ENCODE measurements at regions not wholly inside any gene's neighbourhood (a gene's known extent, or its start where the extent isn't known, plus 50 kb on each side); places are given as distances from the start of the nearest gene placed in this dataset.
A peak's percentile ranks its signal among the peaks of the same experiment; 100 is the strongest.
"Not testable (repeated sequence)": the region's sequence is repeated elsewhere in the genome, so short reads cannot be mapped to it uniquely, and the experiment has no call there.

DNA sequence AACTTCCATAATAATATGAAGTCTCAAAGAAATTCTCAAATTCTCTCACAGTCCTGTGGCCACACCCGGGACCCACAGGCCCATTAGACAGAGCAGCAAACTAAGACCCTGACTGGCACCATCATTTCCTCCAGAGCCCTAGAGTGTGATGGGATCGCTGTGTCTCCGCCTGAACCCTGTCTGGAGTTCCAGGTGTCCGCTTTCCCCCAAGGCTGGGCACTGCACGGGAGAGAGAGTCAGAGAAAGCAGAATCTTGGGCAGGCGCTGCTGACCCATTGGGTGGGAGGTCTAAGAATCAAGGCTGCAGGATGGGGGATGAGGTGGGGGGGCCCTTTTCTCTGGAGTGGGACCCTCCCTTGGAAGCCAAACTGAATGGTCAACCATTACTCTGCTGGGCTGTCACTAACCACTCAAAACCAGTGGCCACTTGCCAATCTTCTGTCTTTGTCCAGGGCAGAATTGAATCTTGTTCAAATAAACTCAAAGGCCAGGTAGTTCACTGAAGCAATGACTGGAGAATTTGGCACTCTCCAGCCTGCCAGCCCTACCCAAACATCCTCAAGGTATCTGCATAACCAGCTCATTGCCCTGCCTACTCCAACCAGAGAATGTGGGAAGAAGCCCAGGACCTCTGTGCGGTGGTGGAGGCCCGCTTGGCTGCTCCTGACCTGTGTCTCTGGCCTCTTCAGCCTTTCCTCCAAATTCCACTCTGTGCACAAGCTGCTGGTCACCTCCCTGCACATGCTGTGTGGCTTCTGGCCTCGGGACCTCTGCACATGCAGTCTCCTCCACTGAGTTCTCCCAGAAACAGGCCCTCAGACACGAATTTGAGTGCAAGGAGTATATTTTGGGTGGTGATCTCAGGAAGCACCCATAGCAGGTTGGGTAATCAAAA lies 141.1 kb downstream of the CEBPB start:
- DNase-seq, result no peak

DNA sequence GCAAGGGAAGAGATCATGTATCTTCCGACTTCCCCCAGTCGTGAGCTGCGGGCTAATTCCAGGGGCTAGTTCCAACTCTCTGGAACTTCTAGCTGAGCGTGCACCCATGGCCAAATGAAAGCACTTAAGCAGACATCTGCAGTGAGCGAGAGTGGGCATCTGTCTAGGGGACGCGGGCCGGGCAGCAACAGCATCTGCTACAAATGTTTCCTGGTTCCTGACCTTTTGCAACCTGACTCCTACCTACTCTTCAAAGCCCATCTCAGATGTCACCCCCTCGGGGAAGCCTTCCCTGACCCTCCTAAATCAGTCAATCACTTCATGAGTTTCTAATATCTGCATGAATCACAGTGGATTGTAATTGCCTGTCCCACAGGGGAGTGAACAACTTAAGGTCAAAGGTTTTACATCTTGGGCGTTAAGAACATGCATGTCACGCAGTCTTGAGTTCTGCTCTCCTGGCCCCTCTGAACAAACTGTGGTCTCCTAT lies 141.9 kb downstream of the CEBPB start:
- DNase-seq, result no peak

DNA sequence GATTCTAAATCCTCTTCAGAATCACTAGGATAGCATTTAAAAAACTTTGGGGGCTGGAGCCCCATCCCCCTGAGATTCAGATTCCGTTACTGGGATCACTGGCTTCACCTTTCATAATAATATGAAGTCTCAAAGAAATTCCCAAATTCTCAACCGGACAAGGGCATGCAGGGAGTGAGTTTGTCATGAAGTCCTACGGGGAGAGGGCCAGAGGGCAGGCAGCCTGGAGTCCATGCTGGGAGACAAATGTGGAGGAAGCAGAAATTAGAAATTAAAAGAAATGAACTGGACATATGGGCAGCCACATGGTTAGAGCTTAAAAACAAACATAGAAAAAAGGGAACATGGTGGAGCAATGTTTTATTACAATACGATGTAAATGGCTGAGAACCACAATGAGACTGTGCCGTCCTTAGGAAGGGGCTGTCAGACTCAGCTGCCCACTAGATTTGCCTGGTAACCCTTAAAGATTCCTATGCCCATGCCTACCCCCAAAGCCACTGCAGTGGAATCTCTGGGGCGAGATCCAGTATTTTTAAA lies 142.6 kb downstream of the CEBPB start:
- DNase-seq, result no peak

DNA sequence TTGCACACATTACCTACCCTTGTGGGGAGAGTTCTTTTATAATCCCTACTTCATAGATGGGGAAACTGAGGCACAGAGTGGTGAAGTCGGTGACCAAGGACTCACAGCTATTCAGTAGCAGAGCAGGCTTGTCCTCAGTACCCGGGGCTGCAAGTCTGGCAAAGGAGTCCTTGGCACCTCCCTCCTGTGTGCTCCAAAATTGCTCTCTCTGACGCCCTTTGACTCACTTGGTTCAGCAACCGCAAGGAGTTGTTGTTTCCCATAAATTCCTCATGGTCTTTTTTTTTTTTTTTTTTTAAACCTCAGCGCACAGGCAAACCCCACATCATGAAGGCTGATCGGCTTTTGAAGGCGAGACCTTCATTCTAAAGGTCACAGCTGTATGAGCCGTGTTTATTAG lies 143.2 kb downstream of the CEBPB start:
- no peak for DNase-seq

DNA sequence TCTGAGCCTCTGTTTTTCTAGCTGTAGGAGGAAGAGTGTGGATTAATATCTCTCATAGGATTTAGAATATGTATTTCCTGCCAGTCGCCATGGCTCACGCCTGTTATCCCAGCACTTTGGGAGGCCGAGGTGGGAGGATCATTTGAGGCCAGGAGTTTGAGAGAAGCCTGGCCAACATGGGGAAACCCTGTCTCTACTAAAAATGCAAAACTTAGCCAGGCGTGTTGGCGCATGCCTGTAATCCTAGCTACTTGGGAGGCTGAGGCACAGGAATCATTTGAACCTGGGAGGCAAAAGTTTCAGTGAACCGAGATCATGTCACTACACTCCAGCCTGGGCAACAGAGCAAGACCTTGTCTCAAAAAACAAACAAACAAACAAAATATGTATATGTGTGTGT lies 143.9 kb downstream of the CEBPB start:
- DNase-seq, result not testable (repeated sequence)

DNA sequence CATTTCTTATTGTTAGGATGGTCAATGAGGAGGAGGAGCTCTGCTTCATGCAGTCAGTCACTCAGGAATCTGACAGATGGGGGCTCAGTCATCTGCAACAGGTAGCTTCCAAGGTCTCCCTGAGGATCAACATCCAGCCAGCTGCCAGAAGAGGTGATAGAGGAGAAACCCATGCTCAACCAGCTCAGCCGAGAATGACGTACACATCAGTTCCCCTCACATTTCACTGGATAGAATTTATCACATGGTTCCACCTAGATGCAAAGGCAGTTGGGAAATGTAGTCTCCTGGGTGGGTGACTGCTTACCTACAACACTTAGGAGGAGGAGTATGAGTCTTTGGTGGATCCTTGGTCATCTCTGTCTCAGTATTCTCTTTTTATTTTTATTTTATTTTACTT lies 144.5 kb downstream of the CEBPB start:
- no peak for DNase-seq

DNA sequence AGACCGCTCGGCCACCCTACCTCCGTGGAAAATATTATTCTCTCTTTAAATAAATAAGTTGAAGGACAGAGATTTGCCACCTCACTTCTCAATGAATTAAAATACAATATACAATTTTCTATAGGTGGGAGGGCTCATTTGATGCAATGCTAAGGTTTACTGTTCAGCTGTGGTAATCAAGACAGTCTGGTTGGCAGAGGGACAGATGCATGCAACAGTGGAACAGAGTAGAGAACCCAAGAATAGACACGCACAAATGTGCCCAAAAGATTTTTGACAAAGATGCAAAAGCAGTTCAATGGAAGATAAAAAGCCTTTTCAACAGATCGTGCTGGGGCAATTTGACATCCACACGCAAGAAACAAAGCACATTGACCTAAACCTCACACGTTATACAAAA lies 145.2 kb downstream of the CEBPB start:
- DNase-seq, result no peak

DNA sequence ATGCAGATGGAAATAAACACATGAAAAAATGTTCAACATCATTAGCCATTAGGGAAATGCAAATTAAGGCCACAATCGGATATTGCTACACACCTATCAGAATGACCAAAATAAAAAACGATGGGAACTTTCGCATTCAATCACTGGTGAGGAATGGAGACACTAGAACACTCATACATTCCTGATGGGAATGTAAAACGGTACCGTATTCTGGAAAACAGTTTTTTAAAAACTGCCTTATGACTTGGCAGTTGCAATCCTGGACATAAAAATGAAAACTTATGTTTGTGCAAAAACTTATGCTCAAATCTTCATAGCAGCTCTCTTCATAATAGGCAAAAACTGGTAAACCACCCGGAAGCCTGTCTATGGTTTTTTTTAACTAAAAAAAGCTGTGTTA lies 146.0 kb downstream of the CEBPB start:
- no peak for DNase-seq

DNA sequence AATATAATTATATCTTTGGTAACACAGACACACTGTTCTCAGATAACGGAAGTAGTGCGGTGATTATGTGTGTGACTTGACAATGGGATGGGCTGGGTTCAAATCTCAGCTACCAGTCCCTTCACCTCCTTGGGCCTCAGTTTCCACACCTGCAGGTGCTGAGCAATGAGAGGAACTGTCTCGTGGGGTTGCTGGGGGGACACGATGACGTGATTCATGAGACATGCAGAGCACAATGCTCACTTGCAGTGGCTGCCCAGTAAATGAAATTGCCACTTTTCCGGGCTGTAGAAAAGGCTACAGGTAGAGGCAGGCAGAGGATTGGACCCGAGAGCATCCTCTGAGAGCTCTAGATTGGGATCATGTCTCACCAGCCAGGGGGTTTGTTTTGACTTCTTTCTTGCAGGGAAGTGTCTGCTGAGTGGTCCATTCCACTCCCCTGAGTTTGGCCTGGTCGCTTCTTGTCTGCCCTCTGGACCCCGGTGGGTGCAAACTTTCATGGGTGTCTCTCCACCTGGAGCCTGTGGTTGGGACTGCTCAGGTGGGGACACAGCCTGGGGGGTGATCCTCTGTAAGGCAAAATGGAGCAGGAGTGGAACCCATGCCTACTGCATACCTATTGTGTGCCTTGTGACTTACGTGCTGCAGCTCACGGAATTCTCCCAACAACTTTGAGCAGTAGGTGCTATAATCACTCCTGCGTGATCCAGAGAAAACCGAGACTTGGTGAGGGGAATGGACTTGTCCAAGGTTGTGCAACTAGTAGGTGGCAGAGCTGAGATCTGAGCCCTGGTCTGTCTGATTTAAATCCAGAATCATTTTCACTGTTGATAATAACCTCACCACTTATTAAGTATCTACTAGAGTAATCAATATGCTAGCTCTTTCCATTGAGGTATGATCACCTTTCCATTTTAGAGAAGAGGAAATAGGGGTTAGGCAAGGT lies 147.2 kb downstream of the CEBPB start:
- DNase-seq, result no peak

DNA sequence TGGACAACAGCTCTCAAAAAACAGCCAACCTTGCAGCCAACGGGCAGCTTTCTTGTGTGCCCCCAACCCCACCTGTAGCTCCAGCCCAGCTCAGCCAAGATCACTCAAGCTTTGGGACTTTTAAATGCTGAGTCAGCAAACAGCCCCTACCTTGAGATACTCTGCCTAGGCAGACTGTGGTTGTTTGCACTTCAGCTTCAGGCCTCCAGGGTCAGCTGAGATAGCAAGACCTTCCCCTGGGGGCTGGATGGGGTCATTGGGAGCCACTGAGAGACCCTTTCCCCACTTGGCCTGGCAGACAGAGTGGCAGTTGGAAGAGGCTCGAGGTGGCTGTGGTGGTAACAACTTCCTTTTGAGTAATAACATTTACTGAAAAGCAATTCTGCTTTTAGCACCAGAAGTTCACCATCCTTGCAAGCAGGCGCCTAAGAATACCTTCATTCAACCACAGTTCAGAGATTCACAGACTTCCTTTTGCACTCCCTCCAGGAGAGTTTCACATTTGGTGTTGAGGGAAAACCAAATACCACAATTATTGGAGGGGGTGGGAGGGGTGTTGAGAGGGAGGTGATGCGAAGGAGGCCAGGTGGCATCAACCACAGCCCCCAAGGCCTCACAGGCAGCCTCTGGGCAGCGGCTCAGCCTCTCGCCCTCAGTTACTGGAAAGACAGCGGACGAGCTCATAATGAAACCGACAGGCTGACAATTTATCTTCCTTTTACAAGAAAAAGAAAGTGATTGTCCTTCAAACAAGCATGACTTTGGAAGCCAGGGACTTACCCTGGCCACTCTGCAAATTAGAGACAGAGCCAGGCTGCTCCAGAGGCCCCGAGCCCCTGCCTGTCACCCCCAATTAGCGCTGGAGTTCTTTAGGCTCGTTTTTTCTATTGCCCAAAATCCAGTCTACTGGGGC lies 148.1 kb downstream of the CEBPB start:
- peak; percentile 49 for DNase-seq

DNA sequence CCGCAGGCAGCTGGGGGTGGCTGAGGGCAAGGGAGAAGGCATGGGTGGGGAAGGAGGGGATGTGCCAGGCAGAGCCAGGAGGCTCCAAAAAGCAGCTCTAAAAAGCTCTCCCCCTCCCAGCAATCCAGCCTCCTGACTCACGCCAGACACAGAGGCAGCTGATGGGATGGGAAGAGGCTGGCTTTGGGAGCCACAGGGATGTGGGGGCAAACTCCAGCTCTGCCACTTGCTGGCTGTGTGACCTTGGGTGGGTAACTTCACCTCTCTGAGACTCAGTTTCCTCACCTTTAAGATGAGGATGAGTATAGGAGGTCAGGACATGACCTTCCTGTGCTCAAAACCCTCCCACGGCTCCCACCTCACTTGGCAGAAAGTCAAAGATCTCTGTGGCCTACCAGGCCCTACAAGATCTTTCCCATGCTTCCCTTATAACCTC lies 148.9 kb downstream of the CEBPB start:
- DNase-seq, result no peak

DNA sequence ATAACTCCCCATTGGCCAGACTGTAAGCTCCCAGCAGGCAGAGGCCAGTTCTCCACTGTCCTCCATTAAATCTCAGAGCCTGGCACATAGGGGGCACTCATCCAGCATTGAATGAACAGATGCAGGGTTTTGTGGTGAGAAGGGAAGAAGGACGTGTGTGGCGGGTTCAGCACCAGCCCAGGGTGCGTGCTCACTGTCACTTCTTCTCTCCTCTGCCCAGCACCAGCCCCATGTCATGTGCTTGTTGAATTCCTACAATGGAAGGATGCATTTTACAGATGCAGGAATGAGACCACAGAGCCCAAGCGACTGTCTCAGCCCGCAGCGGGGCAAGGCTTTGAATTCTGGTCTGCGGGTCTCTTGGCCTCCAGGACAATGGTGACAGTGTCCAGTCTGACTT lies 149.9 kb downstream of the CEBPB start:
- DNase-seq, result no peak

DNA sequence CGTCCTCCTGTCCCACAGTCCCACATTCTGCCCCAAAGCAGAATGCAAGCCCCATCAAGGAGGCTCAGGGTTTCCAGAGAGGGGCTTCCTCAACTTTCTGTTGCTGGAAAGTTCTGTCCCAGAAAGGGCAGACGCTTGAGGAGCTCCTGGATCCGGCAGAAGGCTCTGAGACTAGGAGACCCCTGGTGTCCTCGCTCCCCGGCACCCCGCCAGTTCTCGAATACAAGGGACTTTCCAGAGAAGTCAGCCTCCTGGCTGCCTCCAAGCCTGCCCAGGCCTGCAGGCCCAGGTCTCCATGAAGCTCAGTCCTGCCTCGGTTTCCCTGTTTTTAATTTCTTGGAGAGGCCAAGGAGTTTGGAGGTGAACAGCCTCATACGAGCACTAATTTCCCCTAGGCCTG lies 150.4 kb downstream of the CEBPB start:
- no peak for DNase-seq

DNA sequence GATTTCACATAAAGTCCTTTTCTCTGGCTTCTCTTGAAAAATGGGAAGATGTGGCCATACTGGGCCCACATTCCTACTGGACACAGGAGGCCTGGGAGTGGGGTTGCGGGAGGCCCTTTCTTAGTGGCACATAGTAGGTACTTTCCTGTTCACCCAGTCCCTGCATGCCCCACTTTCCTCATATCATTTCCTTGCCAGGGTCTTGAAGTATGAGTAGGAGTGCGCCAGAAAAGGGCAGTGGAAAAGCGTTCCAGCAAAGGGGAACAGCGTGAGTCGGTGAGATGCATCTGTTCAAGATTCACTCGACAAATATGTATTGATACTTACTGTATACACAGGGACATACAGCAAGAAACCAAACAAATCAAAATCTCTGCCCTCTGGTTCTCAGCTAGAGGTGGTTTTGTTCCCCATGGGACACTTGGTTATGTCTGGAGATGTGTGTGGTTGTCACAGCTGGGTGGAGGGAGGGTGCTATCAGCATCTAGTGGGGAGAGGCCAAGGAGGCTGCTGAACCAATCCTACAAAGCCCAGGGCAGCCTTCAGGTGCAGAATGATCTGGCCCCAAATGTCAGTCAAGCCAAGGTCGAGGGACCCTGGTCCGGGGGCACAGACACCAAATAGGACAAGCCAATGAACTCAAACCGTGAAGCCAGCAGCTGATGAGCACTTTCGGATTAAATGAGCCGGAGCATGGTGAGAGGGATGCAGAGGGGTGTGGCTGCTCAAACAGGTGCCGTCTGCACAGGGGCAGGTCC lies 151.4 kb downstream of the CEBPB start:
- no peak for DNase-seq

DNA sequence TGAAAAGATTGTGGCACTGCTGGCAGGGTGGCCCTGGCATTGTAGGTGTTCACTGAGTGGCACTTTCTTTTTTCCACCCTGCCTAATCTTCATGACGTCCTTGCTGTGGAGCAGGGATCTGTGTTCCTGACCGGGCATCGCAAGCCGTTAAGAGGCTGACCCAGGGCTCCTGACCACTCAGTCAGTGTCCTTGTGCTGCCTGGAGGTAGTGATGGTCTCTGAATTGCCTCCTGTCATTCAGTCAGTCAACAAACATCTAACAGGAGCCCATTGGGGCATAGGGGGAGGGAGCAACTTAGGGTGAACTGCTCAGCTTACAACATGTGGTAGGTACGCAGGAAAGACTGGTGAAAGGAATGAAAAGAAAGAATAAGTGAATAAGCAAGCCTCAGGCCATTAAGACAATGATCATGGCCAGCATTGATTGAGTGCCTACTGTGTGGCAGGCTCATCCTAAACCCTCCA lies 152.0 kb downstream of the CEBPB start:
- DNase-seq, result no peak

DNA sequence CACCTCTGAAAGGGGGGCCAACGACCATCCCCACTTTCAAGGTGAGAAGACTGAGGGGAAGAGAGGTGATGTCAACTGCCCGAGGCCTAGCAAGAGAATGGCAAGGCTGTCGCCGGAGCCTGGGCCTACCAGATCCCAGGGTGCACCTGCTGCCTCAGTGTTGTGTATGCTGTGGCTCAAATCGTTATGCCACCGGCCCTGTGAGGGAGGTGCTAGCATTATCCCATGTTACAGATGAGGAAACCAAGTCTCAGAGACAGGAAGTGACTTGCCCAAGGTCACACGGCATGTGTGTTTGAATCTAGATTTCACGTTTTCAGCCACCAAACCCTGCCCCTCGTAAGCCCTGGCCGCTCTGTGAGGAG lies 152.5 kb downstream of the CEBPB start:
- DNase-seq, result no peak

DNA sequence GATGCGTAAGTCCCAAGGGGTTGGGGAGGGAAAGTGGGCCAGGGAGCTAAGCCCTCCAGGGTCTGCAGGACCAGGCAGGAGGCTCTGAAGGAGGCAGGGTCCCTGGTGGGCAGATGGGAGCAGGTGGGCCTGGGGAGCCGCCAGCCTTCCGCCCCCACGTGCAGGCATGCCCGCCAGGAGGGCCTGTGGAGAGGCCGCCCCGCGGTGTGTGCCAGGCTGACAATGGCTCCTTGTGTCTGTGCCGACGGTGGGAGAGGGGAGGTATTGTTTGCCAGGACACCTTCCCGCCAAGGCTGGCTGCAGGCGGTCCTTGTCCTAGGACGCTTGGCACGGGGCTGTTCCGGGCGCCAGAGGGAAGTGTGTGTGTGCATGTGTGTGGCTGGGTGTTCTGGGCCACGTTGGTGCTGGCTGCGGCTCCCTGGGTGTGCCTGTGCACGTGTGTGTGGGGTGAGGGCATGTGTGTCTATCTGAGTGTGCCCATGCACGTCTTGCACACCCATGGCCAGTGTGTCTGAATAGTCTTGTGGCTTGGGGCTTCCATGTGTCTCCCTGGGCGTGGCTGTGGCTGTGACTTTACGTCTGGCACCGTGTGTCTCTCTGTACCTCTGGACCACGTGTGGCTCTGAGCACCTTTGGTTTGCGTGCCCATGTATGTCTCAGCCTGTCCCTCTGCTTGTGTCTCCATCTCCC lies 153.0 kb downstream of the CEBPB start:
- DNase-seq, result no peak

DNA sequence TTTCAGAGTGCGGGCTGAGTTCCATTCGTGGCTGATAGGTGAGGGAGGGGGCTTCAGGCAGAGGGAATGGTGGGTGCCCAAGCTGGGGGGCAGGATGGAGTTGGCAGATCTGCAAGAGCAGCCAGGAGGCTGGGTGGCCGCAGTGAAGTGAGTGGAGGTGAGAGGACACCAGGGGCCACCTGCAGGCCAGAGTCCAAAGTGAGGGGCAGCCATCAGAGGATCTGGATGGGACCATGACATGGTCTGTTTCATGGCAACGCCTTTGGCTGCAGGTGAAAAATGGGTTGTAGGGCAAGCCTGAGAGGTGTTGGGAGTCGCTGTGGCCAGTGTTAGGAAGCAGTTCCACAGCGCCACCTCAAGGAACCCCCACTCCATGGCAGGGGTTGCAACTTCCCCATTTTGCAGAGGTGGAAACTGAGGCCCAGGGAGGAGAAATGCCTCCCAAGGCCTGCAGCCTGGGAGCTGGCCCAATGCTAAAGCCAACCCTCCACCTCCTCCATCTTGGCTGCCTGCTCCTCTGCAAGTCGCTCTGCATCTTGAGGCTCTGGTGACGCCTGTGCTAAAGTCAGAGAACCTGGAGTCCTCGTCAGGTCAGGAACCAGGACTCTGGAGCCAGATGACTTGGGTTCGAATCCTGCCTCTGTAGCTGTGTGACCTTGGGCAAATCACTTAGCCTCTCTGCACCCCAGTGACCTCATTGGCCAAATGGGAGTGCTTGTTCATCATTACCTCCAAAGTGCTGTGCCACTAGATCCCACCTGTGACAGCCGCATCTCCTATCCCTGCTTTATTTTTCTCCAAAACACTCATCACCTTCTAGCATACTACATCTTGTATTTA lies 153.8 kb downstream of the CEBPB start:
- DNase-seq, result no peak

DNA sequence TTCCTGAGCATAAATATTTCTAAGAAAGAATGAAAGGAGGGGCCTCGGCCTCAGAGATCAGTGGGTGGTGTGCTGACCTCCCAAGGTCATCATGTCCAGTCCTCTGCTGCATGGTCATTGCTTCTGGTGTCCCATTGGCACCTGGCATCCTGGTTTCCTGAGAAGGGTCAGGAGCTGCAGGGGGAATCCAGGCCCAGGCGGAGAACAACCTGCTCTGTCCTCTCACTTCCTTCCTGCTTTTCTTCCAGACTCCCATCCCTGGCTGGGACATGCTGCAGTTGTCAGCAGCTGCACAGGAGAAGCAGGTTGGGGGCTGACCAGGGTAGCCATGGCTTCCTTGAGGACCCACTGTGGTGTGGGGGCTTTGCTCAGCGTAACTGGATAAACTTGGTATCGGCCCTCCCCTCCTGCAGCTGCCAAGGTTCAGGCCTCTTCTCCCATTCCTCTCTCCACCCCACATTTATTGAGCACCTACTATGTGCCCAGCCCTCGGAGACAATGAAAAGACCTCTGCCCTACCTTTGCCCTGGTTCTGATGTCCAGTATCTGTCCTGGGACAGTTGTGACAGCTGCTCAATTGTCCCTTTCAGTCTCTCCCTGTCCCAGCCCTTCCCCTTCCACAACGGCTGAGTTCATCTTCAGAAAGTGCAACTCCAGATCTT lies 155.2 kb downstream of the CEBPB start:
- no peak for DNase-seq

All from activated CD4-positive, CD25-positive, alpha-beta regulatory T cell treated with anti-CD3 and anti-CD28 coated beads, Interleukin-2, amount 50 U/mL, for 72 hours (primary cell).